CD4-positive, alpha-beta T cell treated with Interleukin-15 for 1 hour (primary cell): ENCODE measurements at regions not wholly inside any gene's neighbourhood (a gene's known extent, or its start where the extent isn't known, plus 50 kb on each side); places are given as distances from the start of the nearest gene placed in this dataset.

ENCODE experiments used
- DNase-seq: peaks from one replicate; pipeline ENCODE4 v3.0.0-alpha.2; 2020

- no peak for DNase-seq
Observed at GRCh38 chr16:74030000-74030706, 266.5 kb upstream of the PSMD7 start.

DNA sequence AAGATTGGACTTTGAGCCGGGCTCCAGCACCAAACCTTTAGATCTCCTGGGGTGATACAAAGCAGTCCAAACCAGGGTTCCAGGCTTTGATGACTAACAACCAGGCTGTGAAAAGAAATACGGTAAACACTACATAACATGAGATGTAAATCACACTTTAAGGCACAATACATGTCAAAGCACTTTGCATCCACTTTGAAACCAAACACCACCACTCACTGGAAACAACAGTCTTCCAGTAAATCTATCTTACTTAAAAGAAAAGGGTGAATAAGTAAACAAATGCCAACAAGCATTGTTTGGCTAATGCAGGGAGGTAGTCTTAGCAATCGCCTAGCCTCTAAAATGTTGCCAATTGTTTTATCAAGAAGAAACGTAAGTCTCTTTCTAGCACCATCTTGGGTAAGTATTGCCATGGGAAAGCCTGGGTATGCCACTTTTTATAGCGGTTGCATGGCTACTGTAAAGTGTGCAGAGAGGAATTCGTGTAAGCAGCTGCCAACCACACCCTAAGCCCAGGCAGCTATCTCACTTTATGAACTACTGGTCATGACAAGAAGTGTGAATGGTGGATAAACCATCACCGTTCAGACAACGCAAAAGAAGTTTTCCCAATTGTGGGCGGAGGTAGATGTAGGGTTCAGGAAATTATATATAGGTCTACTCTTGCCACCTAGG is 267.4 kb upstream of the PSMD7 start:
- no peak for DNase-seq

DNA sequence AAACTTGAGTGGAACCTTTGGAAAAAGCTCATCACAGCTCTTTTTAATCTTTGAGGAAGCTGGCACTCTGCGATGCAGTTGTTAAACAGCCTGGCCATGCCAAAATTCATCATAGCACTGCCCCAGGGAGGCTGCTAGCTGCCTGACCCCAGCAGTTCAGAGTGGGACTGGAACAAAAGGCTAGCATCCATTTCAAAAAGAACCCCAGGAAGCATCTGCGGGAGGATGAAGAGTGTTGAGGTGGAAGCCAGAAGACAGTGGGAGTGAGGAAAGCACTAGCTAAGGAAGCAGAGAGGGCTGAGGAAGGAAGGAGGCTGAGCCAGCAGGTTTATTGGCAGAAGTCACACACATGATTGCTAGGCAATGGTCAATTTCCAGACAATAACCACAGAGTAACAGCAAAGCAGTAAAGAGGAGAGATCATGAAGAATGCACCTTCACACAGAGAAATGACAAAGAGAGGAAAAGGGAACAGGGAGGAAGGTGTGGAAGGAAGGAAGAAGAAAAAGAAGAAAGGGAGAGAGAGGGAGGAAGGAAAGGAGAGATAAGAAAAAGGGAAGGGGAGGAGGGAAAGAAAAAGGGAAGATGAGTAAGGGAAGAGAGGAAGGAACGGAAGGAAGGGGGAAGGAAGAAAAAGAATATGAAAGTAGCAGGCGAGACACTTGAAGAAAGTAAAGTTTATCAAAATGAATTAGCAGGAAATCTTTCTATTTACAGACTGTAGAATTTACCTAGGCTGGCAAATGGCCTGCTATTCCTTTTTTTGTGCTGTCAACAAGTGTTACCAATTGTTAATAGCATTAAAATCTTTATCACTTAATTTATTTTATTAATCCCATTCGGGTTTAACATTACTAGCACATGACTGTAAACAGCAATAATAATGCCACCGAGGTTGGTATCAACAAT is 270.0 kb upstream of the PSMD7 start:
- no peak for DNase-seq

GRCh38 chr16:74024953-74025352 is 271.7 kb upstream of the PSMD7 start:
- DNase-seq, result no peak

GRCh38 chr16:74020095-74020670 is 276.4 kb upstream of the PSMD7 start:
- no peak for DNase-seq

DNA sequence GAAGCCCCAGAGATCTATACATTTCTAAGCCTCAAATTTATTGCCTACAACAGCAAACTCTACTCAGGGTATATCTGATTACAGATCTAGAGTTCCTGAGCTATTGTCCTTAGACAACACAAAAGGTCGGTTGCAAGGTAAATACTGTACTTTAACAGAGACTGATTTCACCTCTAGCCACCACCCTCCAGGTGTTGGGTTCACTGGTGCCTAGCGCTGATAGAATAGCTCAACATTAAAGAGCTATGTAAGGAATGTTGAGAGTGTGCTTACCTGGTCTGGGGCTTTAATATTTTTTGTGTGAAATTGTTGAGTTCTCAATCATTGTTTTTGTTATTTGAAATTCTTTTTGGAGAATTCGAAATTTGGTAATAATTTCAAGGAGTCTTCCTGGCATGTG is 277.0 kb upstream of the PSMD7 start:
- DNase-seq, result no peak

DNA sequence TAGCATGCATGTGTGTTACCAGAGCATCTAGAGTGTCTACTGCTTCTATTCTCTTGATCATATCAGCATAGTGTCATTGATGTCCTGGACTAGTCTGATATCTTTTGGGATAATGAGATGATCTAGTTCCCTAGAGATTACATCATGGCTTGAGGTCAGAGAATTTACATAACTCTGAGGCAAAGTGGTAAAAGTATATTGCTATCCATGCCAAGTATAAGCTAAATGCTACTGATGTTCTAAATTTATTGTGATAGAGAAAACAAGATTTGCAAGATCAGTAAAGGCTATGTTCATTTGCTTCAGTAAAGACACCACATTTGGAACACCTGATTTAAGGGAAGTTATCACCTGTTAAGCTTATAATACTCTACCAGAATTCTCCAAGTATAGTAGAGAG is 280.7 kb upstream of the PSMD7 start:
- no peak for DNase-seq

DNA sequence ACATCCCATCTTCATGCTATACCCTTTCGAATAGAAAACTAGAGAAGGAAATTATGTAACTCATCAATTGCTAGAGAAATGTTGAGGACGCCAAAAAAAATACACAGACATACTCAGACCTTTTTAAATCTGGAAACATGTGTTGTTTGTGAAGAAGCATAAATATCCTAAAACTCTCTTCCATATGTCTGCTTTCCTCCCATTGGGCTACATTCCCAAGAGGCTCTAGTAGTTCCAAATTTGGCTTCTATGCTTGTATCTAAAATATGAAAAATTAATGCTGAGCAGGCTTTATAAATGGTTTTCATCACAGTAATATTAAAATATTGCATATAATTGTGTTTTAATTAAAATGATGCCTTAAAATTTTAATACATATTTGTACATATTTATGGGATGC is 297.9 kb upstream of the PSMD7 start:
- no peak for DNase-seq

DNA sequence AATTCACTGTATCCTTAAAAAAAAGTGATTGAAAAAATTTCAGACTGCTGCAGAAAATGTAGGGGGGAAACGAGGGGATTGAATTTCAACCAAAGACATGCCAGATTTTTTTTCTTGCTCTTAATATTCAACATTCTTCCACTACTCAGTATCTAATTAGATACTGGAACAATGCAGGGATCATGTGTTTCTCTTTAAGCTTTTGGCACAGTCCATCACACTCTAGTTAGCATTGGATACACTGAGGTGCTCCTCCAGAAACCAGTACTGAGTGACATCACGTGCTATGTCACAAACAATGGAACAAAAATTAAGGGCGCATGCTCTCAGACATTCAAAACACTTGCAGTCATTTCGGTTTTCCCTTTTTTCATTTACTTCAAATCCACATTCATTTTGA is 298.6 kb upstream of the PSMD7 start:
- DNase-seq, result no peak

- no peak for DNase-seq
Observed at GRCh38 chr16:73997340-73997711, 299.3 kb upstream of the PSMD7 start.

- no peak for DNase-seq
Observed at GRCh38 chr16:73996624-73997339, 299.8 kb upstream of the PSMD7 start.

DNA sequence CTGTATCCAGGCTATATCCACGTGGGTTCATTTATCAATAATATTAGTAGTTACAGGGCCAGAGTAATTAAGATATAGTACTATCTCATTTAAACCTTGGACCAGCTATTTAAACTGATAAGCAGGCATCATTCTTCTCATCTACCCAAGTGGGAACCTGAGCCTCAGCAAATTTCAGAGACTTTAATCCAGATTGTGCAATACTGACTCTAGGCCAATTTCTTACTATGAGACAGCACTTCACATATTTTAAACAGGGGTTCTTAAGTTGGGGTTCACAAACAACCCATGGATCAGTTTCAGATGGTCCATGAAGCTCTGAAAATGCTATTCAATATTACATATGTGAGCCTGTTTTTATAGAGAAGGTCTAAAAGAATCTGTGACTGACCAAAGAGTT is 302.7 kb upstream of the PSMD7 start:
- no peak for DNase-seq

GRCh38 chr16:73978407-73978784 is 318.2 kb upstream of the PSMD7 start:
- DNase-seq, result no peak

DNA sequence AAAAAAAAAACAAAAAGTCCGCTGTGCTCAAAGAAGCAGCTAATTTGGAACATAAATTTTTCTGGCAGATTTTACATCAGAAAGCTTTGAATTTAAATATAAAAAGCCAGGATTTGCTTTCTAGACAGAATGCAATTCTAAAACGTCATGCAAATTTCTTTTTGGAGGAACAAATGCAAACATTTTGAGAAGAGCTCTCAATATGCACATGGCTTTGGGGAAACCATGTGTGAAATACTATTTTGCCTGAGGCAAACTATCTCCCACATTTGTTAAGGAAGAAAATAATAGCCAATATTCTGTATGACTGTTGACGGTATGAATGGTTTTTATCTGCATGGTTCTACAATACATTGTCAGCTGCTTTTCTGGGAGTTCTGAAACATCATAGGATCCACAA is 320.0 kb upstream of the PSMD7 start:
- DNase-seq, result no peak

- no peak for DNase-seq
Observed at GRCh38 chr16:73973174-73973573, 323.4 kb upstream of the PSMD7 start.

- DNase-seq, result no peak
Observed at GRCh38 chr16:73966851-73967250, 329.8 kb upstream of the PSMD7 start.

DNA sequence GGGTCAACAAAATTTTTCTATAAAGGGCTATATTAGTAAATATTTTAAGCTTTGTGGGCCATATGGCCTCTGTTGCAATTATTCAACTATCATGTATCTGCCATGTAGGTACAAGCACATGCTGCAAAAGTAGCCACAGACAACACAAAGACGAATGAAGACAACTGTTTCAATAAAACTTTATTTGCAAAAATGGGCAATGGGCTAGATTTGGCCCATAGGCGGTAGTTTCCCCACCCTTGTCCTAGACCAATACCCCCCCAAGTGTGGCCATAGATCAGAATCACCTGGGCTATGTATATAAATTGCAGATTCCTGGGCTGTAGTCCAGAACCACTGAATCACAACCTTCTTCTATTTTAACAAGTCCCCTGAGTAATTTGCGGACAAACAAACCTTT is 331.0 kb upstream of the PSMD7 start:
- no peak for DNase-seq

DNA sequence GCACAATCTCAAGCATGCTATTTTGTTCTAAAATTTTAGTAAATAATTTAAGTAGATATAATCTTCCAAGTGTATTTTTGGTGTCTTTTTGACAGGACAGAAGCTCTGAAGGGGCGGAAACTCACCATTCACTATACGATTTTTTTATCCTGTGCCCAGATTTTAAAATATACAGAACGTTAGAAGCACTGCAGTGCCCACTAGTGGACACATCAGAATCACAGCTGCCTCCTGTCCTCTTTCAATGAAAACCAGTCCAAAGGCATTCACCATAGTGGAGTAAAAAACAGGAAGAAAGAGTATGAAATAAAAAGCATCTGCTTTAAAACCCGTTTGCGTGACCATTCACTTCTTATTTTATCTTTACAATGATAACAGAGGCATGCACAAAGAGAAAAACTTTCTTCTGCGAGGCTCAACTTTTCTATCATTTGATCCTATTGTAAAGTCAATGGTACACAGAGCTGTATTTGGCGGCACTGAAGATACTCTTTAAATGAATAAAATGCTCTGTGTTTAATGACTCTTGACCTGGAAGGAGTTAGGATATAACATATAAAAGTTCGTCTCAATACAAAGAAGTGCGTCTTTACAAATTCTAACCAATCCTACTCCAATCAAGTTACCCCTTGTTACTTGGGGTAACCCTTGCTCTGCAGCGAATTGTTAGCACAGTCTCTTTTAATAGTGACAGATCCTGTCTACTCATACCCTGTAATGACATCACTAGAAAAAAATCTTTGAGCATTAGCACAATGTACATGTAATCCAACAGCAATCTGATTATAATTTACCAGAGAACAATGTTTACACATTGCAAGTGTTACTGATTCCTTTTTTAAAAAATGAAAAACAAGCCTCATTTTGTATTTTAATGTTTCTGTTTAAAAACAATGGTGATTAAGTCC is 339.8 kb upstream of the PSMD7 start:
- DNase-seq, result no peak

- no peak for DNase-seq
Observed at GRCh38 chr16:73955702-73956101, 340.9 kb upstream of the PSMD7 start.

DNA sequence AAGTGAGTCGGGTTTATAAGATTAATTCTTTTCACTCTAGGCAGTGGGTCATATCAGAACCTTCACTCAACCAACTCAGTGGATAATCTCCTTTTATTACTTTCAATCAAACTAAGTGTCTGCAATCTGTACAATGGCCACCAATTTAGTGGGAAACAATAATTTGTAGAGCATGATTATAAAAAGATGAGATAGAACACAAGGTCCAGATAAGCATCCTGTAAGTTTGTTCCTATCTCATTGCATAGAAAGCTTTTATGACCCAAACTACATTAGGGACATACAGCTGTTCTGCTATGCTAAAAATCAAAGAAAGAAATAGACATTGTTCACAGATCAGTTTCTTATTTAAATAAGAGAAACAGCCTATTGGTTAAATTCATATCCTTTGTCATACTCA is 341.4 kb upstream of the PSMD7 start:
- DNase-seq, result no peak

DNA sequence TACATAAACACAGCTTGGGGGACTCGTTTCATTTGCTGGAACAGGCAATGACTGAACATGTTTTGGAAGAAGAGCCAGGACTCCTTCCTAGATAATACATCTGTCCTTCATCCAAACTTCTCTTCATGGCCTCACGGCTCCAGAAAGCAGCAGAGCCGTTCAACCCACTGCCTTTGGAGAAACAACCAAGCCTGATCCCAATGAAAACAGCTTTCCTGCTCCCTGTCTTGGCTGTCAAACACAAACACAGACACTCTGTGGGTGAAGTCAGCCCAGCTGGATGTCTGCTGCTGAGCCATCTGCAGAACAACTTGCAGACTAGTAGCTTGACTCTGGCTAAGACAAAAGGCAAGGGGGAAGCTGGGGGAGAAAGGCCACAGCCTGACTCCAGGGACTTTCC is 345.1 kb upstream of the PSMD7 start:
- no peak for DNase-seq
